ENCODE measurements at regions not wholly inside any gene's neighbourhood (a gene's known extent, or its start where the extent isn't known, plus 50 kb on each side); places are given as distances from the start of the nearest gene placed in this dataset.

GRCh38 chr6:137737836-137738596 is 129.0 kb upstream of the TNFAIP3 start:
- H3K4me3 ChIP-seq (ENCODE audit: low read depth, poor library complexity, severe bottlenecking) = no peak overlapping the region
- DNase-seq (ENCODE audit: low spot score in 2 of 2) = no peak
- TF ChIP-seq CTCF (IDR thresholded peaks at IDR 0.05) (no peak), POLR2A (IDR thresholded peaks at IDR 0.05) (no peak)
- 61 to 65% methylated on average over 6 of the region's 6 CpGs for WGBS, 2 donors
- intact Hi-C loops (cut with DNase I; ENCODE audit: low total_unique reads) = no loop called here

- no peak for TF ChIP-seq CTCF (IDR thresholded peaks at IDR 0.05)
- TF ChIP-seq POLR2A (IDR thresholded peaks at IDR 0.05) = no peak
- 88 to 91% methylated on average over 4 of the region's 4 CpGs for WGBS, 2 donors
- DNase-seq (ENCODE audit: low spot score in 2 of 2) = no peak
- no peak overlapping the region for H3K4me3 ChIP-seq (ENCODE audit: low read depth, poor library complexity, severe bottlenecking)
- intact Hi-C loops (cut with DNase I; ENCODE audit: low total_unique reads) = no loop called here
Observed at GRCh38 chr6:137738931-137739504, 128.0 kb upstream of the TNFAIP3 start.

- intact Hi-C loops (cut with DNase I; ENCODE audit: low total_unique reads) = no loop called here
- DNase-seq (ENCODE audit: low spot score in 2 of 2) = no peak
- H3K4me3 ChIP-seq (ENCODE audit: low read depth, poor library complexity, severe bottlenecking) = no peak overlapping the region
- 92 to 97% methylated on average over 5 of the region's 5 CpGs for WGBS, 2 donors
- no peak for TF ChIP-seq CTCF (IDR thresholded peaks at IDR 0.05)
- TF ChIP-seq POLR2A (IDR thresholded peaks at IDR 0.05) = no peak
Observed at GRCh38 chr6:137739544-137739943, 127.5 kb upstream of the TNFAIP3 start.

- intact Hi-C loops (cut with DNase I; ENCODE audit: low total_unique reads) = no loop called here
- WGBS, 2 donors = 65 to 69% methylated on average over 7 of the region's 7 CpGs
- TF ChIP-seq POLR2A (IDR thresholded peaks at IDR 0.05) (no peak), CTCF (IDR thresholded peaks at IDR 0.05) (no peak)
Observed at GRCh38 chr6:137740091-137740755, 126.8 kb upstream of the TNFAIP3 start.

GRCh38 chr6:137740967-137741761 is 125.9 kb upstream of the TNFAIP3 start:
- intact Hi-C loops (cut with DNase I; ENCODE audit: low total_unique reads) = no loop called here
- 92 to 93% methylated on average over 10 of the region's 10 CpGs for WGBS, 2 donors
- DNase-seq (ENCODE audit: low spot score in 2 of 2) = no peak
- H3K4me3 ChIP-seq (ENCODE audit: low read depth, poor library complexity, severe bottlenecking) = no peak overlapping the region
- no peak for TF ChIP-seq CTCF (IDR thresholded peaks at IDR 0.05)
- TF ChIP-seq POLR2A (IDR thresholded peaks at IDR 0.05) = no peak

More at GRCh38 chr6:137740091-137740755, 126.8 kb upstream of the TNFAIP3 start:
- H3K4me3 ChIP-seq (ENCODE audit: low read depth, poor library complexity, severe bottlenecking) = no peak overlapping the region
- DNase-seq (ENCODE audit: low spot score in 2 of 2) = no peak

Data from lower leg skin (tissue), 4 donors.